Spleen (tissue), 7 donors: ENCODE measurements at regions not wholly inside any gene's neighbourhood (a gene's known extent, or its start where the extent isn't known, plus 50 kb on each side); places are given as distances from the start of the nearest gene placed in this dataset.

Source experiments
- CTCF ChIP-seq, 11 experiments: fragments of 200-600 bp in 7 of 11; fragments of 450-650 bp in 4 of 11; sonication (generic) in 4 of 11; IDR thresholded peaks in 8 of 11; conservative IDR thresholded peaks in 3 of 11; 1 replicate in 7 of 11; 2 replicates in 4 of 11; pipeline versions ENCODE4 v1.4.0 to v1.8.0; 2016 to 2021; ENCODE audit warnings: antibody characterized with exemption in 11 of 11, inconsistent platforms in 4 of 11, mild to moderate bottlenecking in 1 of 11
- POLR2A ChIP-seq, 3 donors: fragments of 450-650 bp; IDR thresholded peaks; one replicate each; pipeline ENCODE4 v1.5.1; 2017; ENCODE audit warnings: antibody characterized with exemption in 3 of 3, mild to moderate bottlenecking in 1 of 3
- POLR2AphosphoS5 ChIP-seq, 3 donors: sonication (generic); formaldehyde crosslinking; IDR thresholded peaks; one replicate each; pipeline ENCODE4 v1.5.1; 2017; ENCODE audit warnings: antibody characterized with exemption in 3 of 3
- donor health status: DM: no; HTN: no; CAD: no; lungs with moderate emphysema.
- donor health status: DM: no; HTN: no; CAD: no.
- donor health status: DM: no; HTN: no; CAD: no.

- TF ChIP-seq CTCF (IDR thresholded peaks at IDR 0.05 in 8 of 11, conservative IDR thresholded peaks at IDR 0.05 in 3 of 11) (no peak), POLR2A (IDR thresholded peaks at IDR 0.05) (no peak), POLR2AphosphoS5 (IDR thresholded peaks at IDR 0.05) (no peak)
These were observed 404.8 kb downstream of the TXNL1 start for GRCh38 chr18:56233595-56233994.
